T47D (cell line): ENCODE measurements at regions not wholly inside any gene's neighbourhood (a gene's known extent, or its start where the extent isn't known, plus 50 kb on each side); places are given as distances from the start of the nearest gene placed in this dataset.

Source experiments
- DNase-seq, 2 experiments: peaks; one replicate each; pipeline versions ENCODE4 v3.0.0 to v3.0.0-alpha.2; 2011 to 2012; ENCODE audit warnings: low read depth in 1 of 2, low spot score in 1 of 2
- JUND ChIP-seq: IDR thresholded peaks from 2 replicates; pipeline ENCODE4 v1.6.1; 2012; ENCODE audit warnings: low read depth
- in situ Hi-C: cut with HindIII; loops from 2 replicates; pipeline ENCODE4 v1.10.0; 2016; ENCODE audit warnings: low sequenced_read_pairs, low pct_unique_long_range_greater_than_20kb

- in situ Hi-C loops: no loop called here
- no peak for TF ChIP-seq JUND
- DNase-seq: no peak
These were observed 71.0 kb downstream of the SEM1 start for GRCh38 chr7:96638669-96639068.

DNA sequence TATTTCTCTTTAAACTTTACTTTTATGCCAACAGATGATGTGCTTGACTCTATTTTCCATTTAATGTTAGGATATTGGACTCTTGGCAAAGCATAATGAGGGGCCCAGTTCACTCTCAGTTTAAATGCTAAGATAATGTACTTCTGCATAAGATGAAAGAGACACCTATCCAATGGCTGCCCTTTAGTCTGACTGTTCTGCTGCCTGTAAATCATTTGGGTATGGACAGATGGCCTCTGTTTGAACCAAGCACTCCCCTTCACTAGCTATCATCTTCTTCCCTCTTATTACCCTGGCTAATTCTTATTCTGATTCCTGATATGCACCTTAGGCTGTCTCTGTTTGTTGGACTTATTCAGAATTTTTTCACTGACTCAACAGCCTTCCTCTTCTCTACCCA, 72.1 kb downstream of the SEM1 start:
- in situ Hi-C loops: no loop called here
- TF ChIP-seq JUND: no peak

DNA sequence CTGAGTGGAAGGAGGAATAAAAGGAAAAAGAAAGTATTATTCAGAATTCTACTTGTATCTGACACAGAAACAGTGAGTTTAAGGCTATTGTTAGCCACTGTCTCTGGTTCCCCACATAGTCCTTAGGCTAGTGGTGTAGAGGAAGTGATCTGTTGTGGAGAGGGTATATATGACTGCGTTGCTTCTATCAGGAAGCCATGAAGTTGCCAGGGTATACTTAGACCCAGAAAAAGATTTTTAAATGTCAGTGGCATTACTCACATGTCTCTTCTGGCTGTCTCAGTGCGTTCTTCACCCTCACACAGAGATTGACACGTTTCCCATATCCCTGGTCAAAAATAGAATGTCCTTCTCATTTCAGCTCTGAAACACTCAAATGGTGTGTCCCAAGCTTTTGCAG, 72.7 kb downstream of the SEM1 start:
- TF ChIP-seq JUND: no peak
- in situ Hi-C loops: no loop called here
- no peak for DNase-seq

More for the DNA sequence above, 72.1 kb downstream of the SEM1 start:
- no peak for DNase-seq

GRCh38 chr7:96636342-96636860, 73.2 kb downstream of the SEM1 start:
- no peak for DNase-seq
- in situ Hi-C loops: no loop called here
- TF ChIP-seq JUND: no peak

DNA sequence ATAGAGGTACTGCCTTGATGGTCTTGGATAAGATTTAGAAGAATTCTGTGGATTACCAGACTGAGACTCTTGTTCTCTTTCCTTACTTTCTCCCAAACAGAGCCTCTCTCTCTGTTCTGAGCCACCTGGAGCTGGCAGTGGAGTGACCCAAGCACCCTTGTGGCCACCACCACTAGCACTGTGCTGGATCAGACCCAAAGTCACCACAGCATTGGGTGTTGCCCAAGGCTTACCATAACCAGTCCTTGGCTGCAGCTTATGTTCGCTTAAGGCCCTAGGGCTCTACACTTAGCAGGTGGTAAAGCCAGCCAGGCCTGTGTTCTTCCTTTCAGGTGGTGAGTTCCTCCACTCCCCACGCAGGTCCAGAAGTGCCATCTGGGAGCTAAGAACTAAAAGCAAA, 79.8 kb downstream of the SEM1 start:
- in situ Hi-C loops: no loop called here
- DNase-seq: no peak
- no peak for TF ChIP-seq JUND

- no peak for TF ChIP-seq JUND
- no peak for DNase-seq
- in situ Hi-C loops: no loop called here
These were observed 84.7 kb downstream of the SEM1 start for GRCh38 chr7:96624954-96625353.

DNA sequence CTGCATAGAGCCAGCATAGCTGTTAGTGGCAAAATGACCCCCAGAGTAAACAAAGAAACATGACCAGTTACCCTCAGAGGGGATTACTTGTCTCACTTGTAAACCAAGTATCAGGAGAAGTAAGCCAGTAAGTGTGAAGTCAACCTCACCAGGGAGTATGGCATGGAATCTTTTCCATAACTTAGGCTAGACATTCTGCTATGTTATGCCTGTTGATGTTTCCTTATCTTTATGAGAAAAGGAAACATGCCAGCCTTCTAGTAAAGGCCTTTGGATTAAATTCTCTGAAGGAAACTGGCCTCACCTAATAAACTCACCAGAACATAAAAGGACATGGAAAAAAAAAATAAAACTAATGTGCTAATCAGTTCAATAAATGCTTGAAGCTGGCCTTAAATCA, 87.7 kb downstream of the SEM1 start:
- no peak for TF ChIP-seq JUND
- no peak for DNase-seq
- in situ Hi-C loops: no loop called here

DNA sequence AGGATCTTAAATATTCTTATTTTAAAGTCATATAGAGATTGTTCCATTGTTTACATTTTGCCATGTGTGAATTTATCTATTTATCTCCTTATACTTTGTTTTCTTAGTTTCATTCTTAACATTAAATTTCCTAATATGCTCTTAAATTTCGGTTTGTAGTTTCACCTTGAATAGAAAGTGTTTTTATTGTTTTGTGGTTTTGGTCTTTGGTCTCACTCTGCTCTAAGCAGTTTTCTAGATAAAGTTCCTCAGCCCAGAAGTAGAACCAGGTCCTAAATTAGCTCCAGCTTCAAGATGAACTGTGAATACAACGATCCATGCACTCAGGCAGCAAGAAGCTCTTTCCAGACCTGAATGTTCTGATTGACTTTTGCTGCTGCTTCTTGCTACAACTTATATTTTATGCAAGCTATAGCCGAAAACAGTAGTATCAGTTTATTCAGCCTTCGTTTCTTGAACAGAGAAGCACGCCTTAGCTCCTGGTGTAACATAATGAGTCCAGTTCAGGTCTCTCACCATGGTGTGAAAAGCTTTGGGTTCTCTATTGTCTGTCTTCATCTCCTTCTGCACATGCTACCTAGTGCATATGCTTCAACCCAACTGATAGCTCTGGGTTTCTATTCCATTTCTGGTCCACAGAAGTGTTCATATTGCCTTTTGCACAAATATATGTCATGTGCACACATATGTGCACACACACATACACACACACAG, 95.3 kb downstream of the SEM1 start:
- DNase-seq: no peak
- TF ChIP-seq JUND: no peak
- in situ Hi-C loops: no loop called here

GRCh38 chr7:96612034-96612433, 97.6 kb downstream of the SEM1 start:
- DNase-seq: no peak
- in situ Hi-C loops: no loop called here
- no peak for TF ChIP-seq JUND

- in situ Hi-C loops: no loop called here
- no peak for TF ChIP-seq JUND
- DNase-seq: no peak
These were observed 104.5 kb downstream of the SEM1 start for GRCh38 chr7:96605045-96605716.

DNA sequence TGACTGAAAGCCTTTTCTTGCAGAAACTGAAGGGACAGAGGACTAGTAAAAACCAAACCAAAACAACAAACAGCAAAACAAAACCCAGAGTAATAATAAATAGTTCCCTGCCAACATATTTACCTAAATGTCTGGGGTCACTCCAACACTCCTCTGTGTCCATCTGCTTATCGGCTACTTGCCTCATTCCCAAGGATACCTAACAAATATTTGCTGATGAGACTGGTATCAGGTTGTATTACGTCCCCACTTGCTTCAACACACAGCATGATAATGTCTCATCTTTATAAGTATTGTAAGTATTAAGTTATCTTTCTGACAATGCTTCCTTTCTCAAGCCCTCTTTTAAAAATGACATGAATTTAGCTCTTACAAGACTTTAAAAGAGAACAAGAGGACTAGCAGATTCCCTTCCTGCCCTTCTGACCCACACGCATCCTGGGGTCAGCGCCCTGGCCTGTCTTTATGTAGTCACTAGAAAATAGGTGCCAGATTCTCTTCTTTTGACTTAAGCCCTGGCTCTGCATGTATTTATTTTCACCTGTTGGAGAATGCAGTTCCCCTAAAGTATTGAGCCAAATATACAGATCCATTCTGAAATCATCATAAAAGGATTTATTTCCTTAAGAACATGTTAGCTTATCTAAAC, 110.2 kb downstream of the SEM1 start:
- no peak for TF ChIP-seq JUND
- no peak for DNase-seq
- in situ Hi-C loops: no loop called here

DNA sequence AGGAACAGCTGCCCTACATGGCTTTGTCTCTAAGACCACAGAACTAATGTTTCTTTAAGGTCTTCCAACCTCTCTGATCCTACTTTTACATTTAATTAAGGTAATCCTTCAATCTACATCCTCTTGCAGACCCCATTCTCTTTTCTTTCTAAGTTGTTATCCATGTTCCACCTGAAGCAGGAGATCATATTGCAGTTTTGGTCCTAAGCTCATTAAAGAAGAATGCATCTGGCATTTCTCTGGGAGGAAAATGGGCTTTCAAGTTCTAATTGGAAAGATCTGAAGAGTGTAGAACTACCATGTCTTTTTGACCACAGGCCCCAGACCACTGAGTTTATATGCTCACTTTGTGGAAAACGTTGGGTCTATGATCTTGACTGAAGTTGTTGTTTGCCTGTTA, 111.2 kb downstream of the SEM1 start:
- in situ Hi-C loops: no loop called here
- DNase-seq: no peak
- no peak for TF ChIP-seq JUND

DNA sequence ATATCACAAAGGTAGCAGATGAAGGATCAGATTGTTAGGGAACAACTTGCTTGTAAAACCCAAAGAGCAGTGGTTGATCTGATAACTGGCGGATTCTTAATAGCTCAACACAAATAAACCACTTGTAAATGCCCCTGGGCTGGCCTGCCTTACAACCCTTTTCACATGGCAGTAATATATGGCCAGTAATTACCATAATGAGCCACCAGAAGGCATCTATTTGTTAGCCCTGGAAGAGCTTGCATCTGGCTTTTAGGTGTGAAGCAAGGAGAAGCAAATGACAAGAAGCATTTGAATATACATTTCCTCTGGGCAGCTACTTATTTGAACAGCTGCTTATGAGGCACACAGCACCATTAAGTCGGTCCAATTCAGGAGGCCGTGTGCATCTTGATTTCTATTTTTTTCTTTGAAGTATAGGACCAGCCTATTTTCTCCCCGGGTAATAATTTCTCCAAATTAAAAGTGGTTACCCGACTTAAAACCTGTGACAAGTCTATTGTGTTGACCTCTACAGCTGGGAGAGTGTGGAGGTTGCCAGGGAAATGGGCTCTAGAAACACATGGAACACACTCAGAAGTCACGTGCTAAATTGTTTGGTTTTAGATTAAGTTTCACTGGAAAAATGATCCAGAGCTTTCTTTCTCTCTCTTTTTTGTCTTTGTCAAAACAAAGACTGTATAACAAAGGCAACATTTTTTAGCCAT, 113.4 kb downstream of the SEM1 start:
- peak in 1 of 2 experiments; percentile 74 for DNase-seq
- in situ Hi-C loops: no loop called here
- no peak for TF ChIP-seq JUND
